Activated naive CD8-positive, alpha-beta T cell treated with anti-CD3 and anti-CD28 coated beads, Interleukin-2, amount 10 ng/mL, durations not matched to agents 7 days and 5 days (primary cell): ENCODE measurements at regions not wholly inside any gene's neighbourhood (a gene's known extent, or its start where the extent isn't known, plus 50 kb on each side); places are given as distances from the start of the nearest gene placed in this dataset.
"Not testable (repeated sequence)": the region's sequence is repeated elsewhere in the genome, so short reads cannot be mapped to it uniquely, and the experiment has no call there.

Experiments used
- ATAC-seq: fragments of 150-1000 bp; cut with Tn5 transposase; one replicate; pipeline ENCODE4 v1.10.0; 2021; ENCODE audit warnings: low read depth, moderate library complexity
- POLR2A ChIA-PET: fragments of 350-600 bp; sonication (Branson Sonifier 250); formaldehyde crosslinking; loops from one replicate; lab custom pipeline; 2021; ENCODE audit warnings: antibody characterized with exemption; lab: Charles Lee
- DNase-seq: peaks from one replicate; pipeline ENCODE4 v3.0.0; 2021
- H3K27ac Mint-ChIP-seq: one replicate; pipeline ENCODE4 v1.8.0; 2022; ENCODE audit warnings: mild to moderate bottlenecking, mixed read lengths
- H3K27me3 Mint-ChIP-seq: one replicate; pipeline ENCODE4 v1.8.0; 2022; ENCODE audit warnings: mild to moderate bottlenecking, moderate library complexity, mixed read lengths
- H3K36me3 Mint-ChIP-seq: one replicate; pipeline ENCODE4 v1.8.0; 2021; ENCODE audit warnings: mild to moderate bottlenecking, mixed read lengths
- H3K4me1 Mint-ChIP-seq: one replicate; pipeline ENCODE4 v1.8.0; 2021; ENCODE audit warnings: mixed read lengths
- H3K4me3 Mint-ChIP-seq: one replicate; pipeline ENCODE4 v1.8.0; 2022; ENCODE audit warnings: mild to moderate bottlenecking, moderate library complexity, mixed read lengths
- H3K9me3 Mint-ChIP-seq: one replicate; pipeline ENCODE4 v1.8.0; 2021; ENCODE audit warnings: mixed read lengths

- no peak overlapping the region for H3K27ac Mint-ChIP-seq
- no peaks in the 10 kb centered on the region for H3K27me3 Mint-ChIP-seq
- H3K9me3 Mint-ChIP-seq: peaks cover 2% of the 10 kb centered on the region
- DNase-seq (no peak), ATAC-seq (no peak)
- no peak overlapping the region for H3K4me3 Mint-ChIP-seq
- no peaks in the 10 kb centered on the region for H3K4me1 Mint-ChIP-seq
- POLR2A ChIA-PET: no interaction called here
- no peaks in the 10 kb centered on the region for H3K36me3 Mint-ChIP-seq
Measured at GRCh38 chr6:164347455-164347854, 932.9 kb downstream of the QKI start.

- POLR2A ChIA-PET: no interaction called here
- H3K27me3 Mint-ChIP-seq: no peaks in the 10 kb centered on the region
- no peaks in the 10 kb centered on the region for H3K4me1 Mint-ChIP-seq
- no peak overlapping the region for H3K4me3 Mint-ChIP-seq
- no peak overlapping the region for H3K27ac Mint-ChIP-seq
- H3K36me3 Mint-ChIP-seq: no peaks in the 10 kb centered on the region
- DNase-seq (no peak), ATAC-seq (no peak)
- H3K9me3 Mint-ChIP-seq: peaks cover 2% of the 10 kb centered on the region
Measured at GRCh38 chr6:164346631-164347030, 932.1 kb downstream of the QKI start.

GRCh38 chr6:164345806-164346496 lies 931.4 kb downstream of the QKI start:
- Mint-ChIP-seq H3K4me1 (no peaks in the 10 kb centered on the region), H3K9me3 (peaks cover 2% of the 10 kb centered on the region), H3K27me3 (no peaks in the 10 kb centered on the region), H3K27ac (no peak overlapping the region), H3K4me3 (no peak overlapping the region), H3K36me3 (no peaks in the 10 kb centered on the region)
- DNase-seq: no peak
- POLR2A ChIA-PET: no interaction called here
- no peak for ATAC-seq

- POLR2A ChIA-PET: no interaction called here
- H3K9me3 Mint-ChIP-seq: peaks cover 2% of the 10 kb centered on the region
- no peak overlapping the region for H3K4me3 Mint-ChIP-seq
- no peaks in the 10 kb centered on the region for H3K36me3 Mint-ChIP-seq
- no peaks in the 10 kb centered on the region for H3K27me3 Mint-ChIP-seq
- ATAC-seq (no peak), DNase-seq (no peak)
- H3K4me1 Mint-ChIP-seq: no peaks in the 10 kb centered on the region
- no peak overlapping the region for H3K27ac Mint-ChIP-seq
Measured at GRCh38 chr6:164345327-164345726, 930.8 kb downstream of the QKI start.

GRCh38 chr6:164344801-164345291 lies 930.3 kb downstream of the QKI start:
- no peaks in the 10 kb centered on the region for H3K4me1 Mint-ChIP-seq
- H3K9me3 Mint-ChIP-seq: peaks cover 2% of the 10 kb centered on the region
- H3K36me3 Mint-ChIP-seq: no peaks in the 10 kb centered on the region
- H3K27me3 Mint-ChIP-seq: no peaks in the 10 kb centered on the region
- DNase-seq (no peak), ATAC-seq (no peak)
- POLR2A ChIA-PET: no interaction called here
- H3K4me3 Mint-ChIP-seq: no peak overlapping the region
- H3K27ac Mint-ChIP-seq: no peak overlapping the region

GRCh38 chr6:164339442-164339841 lies 924.9 kb downstream of the QKI start:
- not testable (repeated sequence) for H3K36me3 Mint-ChIP-seq

GRCh38 chr6:164337925-164338397 lies 923.4 kb downstream of the QKI start:
- no peaks in the 10 kb centered on the region for H3K4me1 Mint-ChIP-seq
- H3K36me3 Mint-ChIP-seq: no peaks in the 10 kb centered on the region
- no peak for DNase-seq
- H3K4me3 Mint-ChIP-seq: no peak overlapping the region
- POLR2A ChIA-PET: no interaction called here
- no peaks in the 10 kb centered on the region for H3K9me3 Mint-ChIP-seq
- no peak overlapping the region for H3K27ac Mint-ChIP-seq
- H3K27me3 Mint-ChIP-seq: no peaks in the 10 kb centered on the region
- ATAC-seq: no peak

More at GRCh38 chr6:164339442-164339841, 924.9 kb downstream of the QKI start:
- H3K9me3 Mint-ChIP-seq, ATAC-seq, POLR2A ChIA-PET, DNase-seq, H3K4me1 Mint-ChIP-seq, H3K27ac Mint-ChIP-seq, H3K27me3 Mint-ChIP-seq, H3K4me3 Mint-ChIP-seq: not testable (repeated sequence)

- Mint-ChIP-seq H3K27me3 (no peaks in the 10 kb centered on the region), H3K27ac (no peak overlapping the region), H3K9me3 (no peaks in the 10 kb centered on the region), H3K36me3 (no peaks in the 10 kb centered on the region), H3K4me3 (no peak overlapping the region), H3K4me1 (no peaks in the 10 kb centered on the region)
- POLR2A ChIA-PET: no interaction called here
- DNase-seq: no peak
- no peak for ATAC-seq
Measured at GRCh38 chr6:164337024-164337924, 922.8 kb downstream of the QKI start.

- ATAC-seq (no peak), DNase-seq (no peak)
- Mint-ChIP-seq H3K27ac (no peak overlapping the region), H3K9me3 (no peaks in the 10 kb centered on the region), H3K36me3 (no peaks in the 10 kb centered on the region), H3K27me3 (no peaks in the 10 kb centered on the region), H3K4me1 (no peaks in the 10 kb centered on the region), H3K4me3 (no peak overlapping the region)
- POLR2A ChIA-PET: no interaction called here
Measured at GRCh38 chr6:164336455-164336854, 921.9 kb downstream of the QKI start.

GRCh38 chr6:164331026-164331425 lies 916.5 kb downstream of the QKI start:
- Mint-ChIP-seq H3K36me3 (no peaks in the 10 kb centered on the region), H3K27me3 (no peaks in the 10 kb centered on the region), H3K9me3 (no peaks in the 10 kb centered on the region), H3K4me1 (no peaks in the 10 kb centered on the region), H3K27ac (no peak overlapping the region), H3K4me3 (no peak overlapping the region)
- POLR2A ChIA-PET: no interaction called here
- no peak for DNase-seq
- ATAC-seq: no peak

GRCh38 chr6:164325168-164325567 lies 910.6 kb downstream of the QKI start:
- DNase-seq: no peak
- H3K9me3 Mint-ChIP-seq: peaks cover 8% of the 10 kb centered on the region
- no peak overlapping the region for H3K27ac Mint-ChIP-seq
- H3K4me1 Mint-ChIP-seq: no peaks in the 10 kb centered on the region
- H3K4me3 Mint-ChIP-seq: no peak overlapping the region
- no peaks in the 10 kb centered on the region for H3K36me3 Mint-ChIP-seq
- POLR2A ChIA-PET: no interaction called here
- no peaks in the 10 kb centered on the region for H3K27me3 Mint-ChIP-seq
- ATAC-seq: no peak

GRCh38 chr6:164322533-164322932 lies 908.0 kb downstream of the QKI start:
- no peak for ATAC-seq
- Mint-ChIP-seq H3K27me3 (no peaks in the 10 kb centered on the region), H3K36me3 (no peaks in the 10 kb centered on the region), H3K27ac (no peak overlapping the region), H3K4me1 (no peaks in the 10 kb centered on the region), H3K4me3 (no peak overlapping the region), H3K9me3 (peaks cover 9% of the 10 kb centered on the region)
- no peak for DNase-seq
- POLR2A ChIA-PET: no interaction called here

- Mint-ChIP-seq H3K4me1 (no peaks in the 10 kb centered on the region), H3K36me3 (no peaks in the 10 kb centered on the region), H3K4me3 (no peak overlapping the region), H3K27ac (no peak overlapping the region), H3K9me3 (peaks cover 10% of the 10 kb centered on the region), H3K27me3 (no peaks in the 10 kb centered on the region)
- POLR2A ChIA-PET: no interaction called here
- ATAC-seq (no peak), DNase-seq (no peak)
Measured at GRCh38 chr6:164321297-164321696, 906.8 kb downstream of the QKI start.

- DNase-seq (no peak), ATAC-seq (no peak)
- no peaks in the 10 kb centered on the region for H3K36me3 Mint-ChIP-seq
- no peaks in the 10 kb centered on the region for H3K4me1 Mint-ChIP-seq
- no peak overlapping the region for H3K27ac Mint-ChIP-seq
- peaks cover 2% of the 10 kb centered on the region for H3K9me3 Mint-ChIP-seq
- no peak overlapping the region for H3K4me3 Mint-ChIP-seq
- POLR2A ChIA-PET: no interaction called here
- H3K27me3 Mint-ChIP-seq: no peaks in the 10 kb centered on the region
Measured at GRCh38 chr6:164315376-164315775, 900.9 kb downstream of the QKI start.
